Activated CD8-positive, alpha-beta memory T cell treated with anti-CD3 and anti-CD28 coated beads for 4 hours (primary cell): ENCODE measurements at regions not wholly inside any gene's neighbourhood (a gene's known extent, or its start where the extent isn't known, plus 50 kb on each side); places are given as distances from the start of the nearest gene placed in this dataset.

Experiments
- DNase-seq, 2 donors: peaks; one replicate each; pipeline ENCODE4 v3.0.0-alpha.2; 2020; ENCODE audit warnings: low read depth in 2 of 2

GRCh38 chr18:78676622-78677482 is 302.8 kb upstream of the SALL3 start:
- no peak for DNase-seq

GRCh38 chr18:78677483-78678317 is 301.9 kb upstream of the SALL3 start:
- no peak for DNase-seq

GRCh38 chr18:78678318-78678695 is 301.3 kb upstream of the SALL3 start:
- DNase-seq: no peak

GRCh38 chr18:78679031-78679430 is 300.6 kb upstream of the SALL3 start:
- DNase-seq: no peak

- DNase-seq: no peak
Measured at GRCh38 chr18:78679613-78680260, 299.9 kb upstream of the SALL3 start.

GRCh38 chr18:78681396-78681795 is 298.2 kb upstream of the SALL3 start:
- no peak for DNase-seq

- no peak for DNase-seq
Measured at GRCh38 chr18:78681934-78682333, 297.7 kb upstream of the SALL3 start.

GRCh38 chr18:78682716-78683115 is 296.9 kb upstream of the SALL3 start:
- no peak for DNase-seq

GRCh38 chr18:78683191-78684010 is 296.2 kb upstream of the SALL3 start:
- DNase-seq: no peak

GRCh38 chr18:78685250-78685979 is 294.2 kb upstream of the SALL3 start:
- DNase-seq: no peak

- DNase-seq: no peak
Measured at GRCh38 chr18:78685980-78686530, 293.6 kb upstream of the SALL3 start.

GRCh38 chr18:78686976-78687685 is 292.5 kb upstream of the SALL3 start:
- DNase-seq: no peak

- no peak for DNase-seq
Measured at GRCh38 chr18:78687736-78688135, 291.9 kb upstream of the SALL3 start.

- no peak for DNase-seq
Measured at GRCh38 chr18:78688249-78688648, 291.4 kb upstream of the SALL3 start.

GRCh38 chr18:78688916-78689315 is 290.7 kb upstream of the SALL3 start:
- DNase-seq: no peak

- no peak for DNase-seq
Measured at GRCh38 chr18:78689606-78690005, 290.0 kb upstream of the SALL3 start.

GRCh38 chr18:78692105-78692504 is 287.5 kb upstream of the SALL3 start:
- DNase-seq: no peak

- no peak for DNase-seq
Measured at GRCh38 chr18:78693429-78693828, 286.2 kb upstream of the SALL3 start.

- no peak for DNase-seq
Measured at GRCh38 chr18:78696698-78697435, 282.8 kb upstream of the SALL3 start.
